ENCODE measurements at regions not wholly inside any gene's neighbourhood (a gene's known extent, or its start where the extent isn't known, plus 50 kb on each side); places are given as distances from the start of the nearest gene placed in this dataset.

- no peak for DNase-seq
Observed at GRCh38 chr13:81722456-81722855, 1381.5 kb upstream of the SPRY2 start.

DNA sequence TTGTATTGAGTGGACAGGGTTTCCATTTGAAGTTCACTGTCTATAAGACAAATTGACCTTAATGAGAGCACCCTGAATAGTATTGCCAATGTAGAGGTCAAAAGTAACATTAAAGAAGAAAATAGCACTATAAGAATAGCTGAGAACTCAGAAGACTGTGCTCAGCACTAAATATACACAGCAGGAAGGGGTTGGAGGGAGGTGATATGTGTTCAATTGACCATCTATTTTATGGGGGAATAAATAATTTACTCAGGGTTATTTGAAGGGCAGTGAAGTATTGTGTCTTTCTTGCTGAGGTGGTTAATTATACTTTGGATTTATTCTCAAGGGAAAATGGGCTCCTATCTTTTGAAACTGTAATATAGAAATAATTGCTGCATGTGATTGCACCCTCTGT, 1380.5 kb upstream of the SPRY2 start:
- no peak for DNase-seq

- DNase-seq, result no peak
Observed at GRCh38 chr13:81714513-81714912, 1373.6 kb upstream of the SPRY2 start.

- DNase-seq, result no peak
Observed at GRCh38 chr13:81713201-81713600, 1372.3 kb upstream of the SPRY2 start.

DNA sequence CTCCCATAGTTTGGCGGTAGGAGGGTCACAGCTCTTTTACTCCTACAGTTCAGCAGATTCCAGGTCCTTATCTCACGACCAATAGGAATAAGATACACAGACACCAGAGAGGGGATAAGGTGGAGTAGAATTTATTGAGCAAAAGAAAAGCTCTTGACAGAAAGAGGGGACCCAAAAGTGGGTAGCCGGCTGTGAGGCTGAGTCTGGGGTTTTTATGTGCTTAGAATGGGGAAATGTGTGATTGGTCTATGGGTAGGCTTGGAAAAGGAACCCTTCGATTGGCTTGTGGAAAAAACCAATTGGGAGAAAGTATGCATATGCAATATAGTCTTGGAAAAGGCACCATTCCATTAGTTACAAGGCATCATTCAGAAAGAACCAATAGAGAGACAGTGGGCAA, 1356.9 kb upstream of the SPRY2 start:
- DNase-seq, result no peak

GRCh38 chr13:81686877-81687276, 1346.0 kb upstream of the SPRY2 start:
- DNase-seq, result no peak

- no peak for DNase-seq
Observed at GRCh38 chr13:81683521-81683920, 1342.6 kb upstream of the SPRY2 start.

- DNase-seq, result no peak
Observed at GRCh38 chr13:81682081-81682630, 1341.2 kb upstream of the SPRY2 start.

GRCh38 chr13:81677857-81678256, 1336.9 kb upstream of the SPRY2 start:
- DNase-seq, result no peak

DNA sequence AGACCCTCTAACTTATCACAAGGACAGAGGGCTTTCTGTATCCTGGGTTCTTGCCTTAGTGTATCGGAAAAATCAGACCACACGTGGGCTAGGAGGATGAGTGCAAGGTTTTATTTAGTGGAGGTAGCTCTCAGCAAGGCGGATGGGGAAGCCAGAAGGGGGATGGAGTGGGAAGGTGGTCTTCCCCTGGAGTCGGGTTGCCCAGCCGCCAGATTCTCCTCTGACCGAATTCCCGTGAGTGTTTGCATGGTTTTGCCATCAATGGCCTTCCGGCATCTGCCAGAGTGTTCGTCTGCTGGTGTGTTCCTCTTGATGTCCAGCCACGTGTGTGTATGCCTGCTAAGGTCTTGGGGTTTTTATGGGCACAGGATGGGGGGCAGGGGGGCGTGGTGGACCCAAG, 1335.1 kb upstream of the SPRY2 start:
- no peak for DNase-seq

DNA sequence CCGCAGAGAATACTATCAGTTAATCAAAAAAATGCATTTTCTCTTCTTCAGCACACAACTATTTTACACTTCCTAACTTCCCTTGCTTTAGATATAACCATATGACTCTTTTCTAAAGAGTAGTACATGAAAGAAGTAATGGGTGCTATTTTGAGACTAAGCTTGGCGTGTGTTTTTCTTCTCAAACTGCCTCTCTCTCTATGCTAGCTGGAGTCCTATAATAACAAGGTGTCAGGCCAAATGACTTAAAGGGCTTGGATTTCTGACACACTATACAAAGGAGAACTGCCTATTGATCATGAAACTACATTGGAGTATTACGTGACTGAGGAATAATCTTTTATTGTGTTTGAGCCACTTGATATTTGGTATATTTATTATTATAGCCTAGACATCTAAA, 1330.1 kb upstream of the SPRY2 start:
- DNase-seq, result no peak

DNA sequence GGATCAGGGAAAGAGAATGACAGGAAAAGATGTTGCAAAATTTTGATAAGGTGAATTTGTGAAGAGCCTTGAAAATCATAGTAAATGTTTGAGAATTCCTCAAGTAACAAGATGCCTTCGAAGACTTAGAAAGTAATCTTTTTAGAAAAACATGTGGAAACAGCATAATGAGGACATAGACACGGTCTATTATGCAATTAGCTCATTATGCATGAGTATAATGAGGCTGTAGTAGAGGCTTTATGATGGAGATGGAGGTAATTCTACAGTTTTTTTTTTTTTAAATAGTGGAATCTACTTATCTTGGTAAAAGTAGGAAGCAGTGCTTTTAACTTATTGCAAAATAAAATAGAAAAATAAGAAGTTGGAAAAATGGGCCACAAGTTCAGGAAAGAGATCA, 1329.1 kb upstream of the SPRY2 start:
- no peak for DNase-seq

GRCh38 chr13:81664872-81665271, 1323.9 kb upstream of the SPRY2 start:
- DNase-seq, result no peak

GRCh38 chr13:81659984-81660383, 1319.1 kb upstream of the SPRY2 start:
- DNase-seq, result no peak

DNA sequence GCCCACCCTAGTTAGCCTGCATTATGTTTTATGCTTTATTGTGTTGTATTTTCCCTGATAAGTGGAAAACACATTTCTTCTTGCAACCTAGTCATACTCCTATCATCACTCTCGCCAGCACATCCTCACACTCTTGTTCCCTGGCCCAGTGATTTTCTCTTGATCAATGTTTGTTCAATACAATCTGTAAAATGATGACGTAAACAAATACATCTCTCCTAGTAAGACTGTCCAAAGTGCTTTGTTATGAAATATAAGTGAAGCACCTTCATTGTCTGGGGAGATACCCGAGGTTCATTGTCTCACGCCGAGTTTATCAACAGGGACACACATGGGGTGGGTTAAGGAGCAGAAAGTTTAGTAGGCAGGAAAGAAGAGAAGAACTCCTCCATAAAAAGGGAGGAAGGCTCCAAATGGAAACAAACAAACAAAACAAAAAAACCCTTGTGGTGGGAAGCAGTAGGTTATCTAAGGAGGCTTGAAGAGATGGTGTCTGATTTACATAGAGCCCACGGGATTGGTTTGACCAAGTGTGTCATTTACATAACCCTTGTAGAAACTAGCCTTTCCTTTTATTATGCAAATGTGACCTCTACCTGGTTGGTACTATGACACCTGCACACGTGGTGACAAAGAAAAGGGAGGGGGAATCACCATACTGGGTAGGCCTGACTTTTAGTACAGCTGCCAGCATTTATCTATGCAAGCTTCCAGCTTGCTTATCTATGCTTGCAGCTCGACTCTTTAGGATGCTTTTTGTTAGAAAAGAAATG, 1317.9 kb upstream of the SPRY2 start:
- DNase-seq, result no peak

- no peak for DNase-seq
Observed at GRCh38 chr13:81639984-81640582, 1299.2 kb upstream of the SPRY2 start.

GRCh38 chr13:81637457-81637856, 1296.5 kb upstream of the SPRY2 start:
- no peak for DNase-seq

GRCh38 chr13:81636120-81636519, 1295.2 kb upstream of the SPRY2 start:
- DNase-seq, result no peak

- DNase-seq, result no peak
Observed at GRCh38 chr13:81615031-81615430, 1274.1 kb upstream of the SPRY2 start.

DNA sequence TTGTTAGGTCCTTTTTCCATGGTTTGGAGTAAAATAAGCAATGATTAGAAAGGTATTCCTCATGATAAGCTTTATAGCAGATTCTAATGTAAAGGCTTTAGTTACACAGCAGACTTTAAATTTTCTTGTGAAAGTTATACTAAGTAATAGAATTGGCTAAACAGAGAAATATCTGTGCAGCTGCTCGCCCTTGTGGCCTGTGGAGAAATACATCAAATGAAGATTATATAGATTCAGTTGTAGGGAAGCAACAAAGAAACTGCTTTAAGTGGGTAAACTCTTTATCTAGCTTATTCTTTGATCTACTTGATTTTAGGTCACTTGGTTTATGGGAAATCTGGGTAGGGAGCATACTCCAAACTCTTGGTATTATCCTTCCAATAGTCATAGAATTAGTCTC, 1269.7 kb upstream of the SPRY2 start:
- no peak for DNase-seq

GRCh38 chr13:81609335-81609734, 1268.4 kb upstream of the SPRY2 start:
- DNase-seq, result no peak

GRCh38 chr13:81606074-81606473, 1265.1 kb upstream of the SPRY2 start:
- no peak for DNase-seq

- no peak for DNase-seq
Observed at GRCh38 chr13:81602241-81602640, 1261.3 kb upstream of the SPRY2 start.

DNA sequence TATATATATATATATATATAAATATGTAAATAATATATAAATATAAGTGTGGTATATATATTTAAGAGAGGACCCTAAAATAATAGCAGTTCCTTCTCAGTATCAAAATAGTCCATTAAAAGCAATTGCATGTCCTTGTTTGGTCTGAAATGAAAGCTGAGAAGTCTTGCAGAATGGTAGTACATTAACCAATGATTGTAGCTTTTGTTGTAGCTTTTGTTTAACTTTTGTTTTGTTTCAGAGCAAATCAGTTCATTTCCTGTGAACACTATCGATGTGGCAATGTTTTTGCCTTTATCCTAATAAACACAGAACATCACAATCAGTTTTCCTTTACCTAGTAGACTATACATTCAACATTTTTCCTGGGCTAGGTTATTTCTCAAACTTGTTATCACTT, 1256.2 kb upstream of the SPRY2 start:
- DNase-seq, result no peak
